MM.1S (cell line): ENCODE measurements at regions not wholly inside any gene's neighbourhood (a gene's known extent, or its start where the extent isn't known, plus 50 kb on each side); places are given as distances from the start of the nearest gene placed in this dataset.
"Not testable (repeated sequence)": the region's sequence is repeated elsewhere in the genome, so short reads cannot be mapped to it uniquely, and the experiment has no call there.

Experiments used
- EZH2 ChIP-seq: fragments of 300-600 bp; sonication (generic); optimal IDR thresholded peaks from 2 replicates; pipeline ENCODE3; 2017; ENCODE audit warnings: low read depth, mild to moderate bottlenecking, antibody characterized with exemption, low read length, mixed read lengths
- TF ChIP-seq, protein P1 (sequence below): fragments of 300-600 bp; sonication (generic); IDR thresholded peaks from 2 replicates; pipeline ENCODE4 v1.5.1; 2016; ENCODE audit warnings: antibody characterized with exemption, low read length, mixed read lengths

- TF ChIP-seq, protein P1, sequence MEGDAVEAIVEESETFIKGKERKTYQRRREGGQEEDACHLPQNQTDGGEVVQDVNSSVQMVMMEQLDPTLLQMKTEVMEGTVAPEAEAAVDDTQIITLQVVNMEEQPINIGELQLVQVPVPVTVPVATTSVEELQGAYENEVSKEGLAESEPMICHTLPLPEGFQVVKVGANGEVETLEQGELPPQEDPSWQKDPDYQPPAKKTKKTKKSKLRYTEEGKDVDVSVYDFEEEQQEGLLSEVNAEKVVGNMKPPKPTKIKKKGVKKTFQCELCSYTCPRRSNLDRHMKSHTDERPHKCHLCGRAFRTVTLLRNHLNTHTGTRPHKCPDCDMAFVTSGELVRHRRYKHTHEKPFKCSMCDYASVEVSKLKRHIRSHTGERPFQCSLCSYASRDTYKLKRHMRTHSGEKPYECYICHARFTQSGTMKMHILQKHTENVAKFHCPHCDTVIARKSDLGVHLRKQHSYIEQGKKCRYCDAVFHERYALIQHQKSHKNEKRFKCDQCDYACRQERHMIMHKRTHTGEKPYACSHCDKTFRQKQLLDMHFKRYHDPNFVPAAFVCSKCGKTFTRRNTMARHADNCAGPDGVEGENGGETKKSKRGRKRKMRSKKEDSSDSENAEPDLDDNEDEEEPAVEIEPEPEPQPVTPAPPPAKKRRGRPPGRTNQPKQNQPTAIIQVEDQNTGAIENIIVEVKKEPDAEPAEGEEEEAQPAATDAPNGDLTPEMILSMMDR = not testable (repeated sequence)
- not testable (repeated sequence) for TF ChIP-seq EZH2
Observed at GRCh38 chr7:55715247-55715867, 143.1 kb upstream of the VOPP1 start.
